ENCODE measurements at regions not wholly inside any gene's neighbourhood (a gene's known extent, or its start where the extent isn't known, plus 50 kb on each side); places are given as distances from the start of the nearest gene placed in this dataset.

GRCh38 chr4:57190601-57191481 is 80.7 kb upstream of the IGFBP7 start:
- TF ChIP-seq, protein P1, sequence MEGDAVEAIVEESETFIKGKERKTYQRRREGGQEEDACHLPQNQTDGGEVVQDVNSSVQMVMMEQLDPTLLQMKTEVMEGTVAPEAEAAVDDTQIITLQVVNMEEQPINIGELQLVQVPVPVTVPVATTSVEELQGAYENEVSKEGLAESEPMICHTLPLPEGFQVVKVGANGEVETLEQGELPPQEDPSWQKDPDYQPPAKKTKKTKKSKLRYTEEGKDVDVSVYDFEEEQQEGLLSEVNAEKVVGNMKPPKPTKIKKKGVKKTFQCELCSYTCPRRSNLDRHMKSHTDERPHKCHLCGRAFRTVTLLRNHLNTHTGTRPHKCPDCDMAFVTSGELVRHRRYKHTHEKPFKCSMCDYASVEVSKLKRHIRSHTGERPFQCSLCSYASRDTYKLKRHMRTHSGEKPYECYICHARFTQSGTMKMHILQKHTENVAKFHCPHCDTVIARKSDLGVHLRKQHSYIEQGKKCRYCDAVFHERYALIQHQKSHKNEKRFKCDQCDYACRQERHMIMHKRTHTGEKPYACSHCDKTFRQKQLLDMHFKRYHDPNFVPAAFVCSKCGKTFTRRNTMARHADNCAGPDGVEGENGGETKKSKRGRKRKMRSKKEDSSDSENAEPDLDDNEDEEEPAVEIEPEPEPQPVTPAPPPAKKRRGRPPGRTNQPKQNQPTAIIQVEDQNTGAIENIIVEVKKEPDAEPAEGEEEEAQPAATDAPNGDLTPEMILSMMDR (IDR thresholded peaks at IDR 0.05), result no peak
- no peak for TF ChIP-seq POLR2A (IDR thresholded peaks at IDR 0.05)
